Activated T-helper 1 cell treated with anti-CD3 and anti-CD28 coated beads, Interleukin-2, amount 50 U/mL, for 16 hours (primary cell): ENCODE measurements at regions not wholly inside any gene's neighbourhood (a gene's known extent, or its start where the extent isn't known, plus 50 kb on each side); places are given as distances from the start of the nearest gene placed in this dataset.

ENCODE experiments used
- DNase-seq, 2 donors: peaks; one replicate each; pipeline ENCODE4 v3.0.0-alpha.2; 2020; ENCODE audit warnings: low read depth in 1 of 2, low spot score in 1 of 2

DNA sequence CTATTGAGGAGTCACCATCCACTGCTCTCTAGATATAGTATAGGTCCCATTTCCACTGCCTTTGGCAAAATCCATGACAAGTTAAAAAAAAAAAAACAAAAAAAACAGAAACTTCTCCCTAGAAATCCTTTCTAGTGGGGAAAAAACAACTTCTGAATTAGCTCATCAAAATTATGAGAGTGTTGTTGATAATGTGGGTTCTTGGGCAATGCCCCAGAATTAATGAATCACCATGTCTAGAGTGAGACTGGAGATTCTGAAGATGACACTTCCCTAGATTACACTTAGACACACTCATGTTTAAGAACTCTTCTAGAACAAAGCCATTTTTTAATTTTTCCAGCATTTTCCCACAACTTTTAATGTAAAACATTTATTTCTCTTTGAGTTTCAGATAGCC, 728.0 kb upstream of the C9orf72 start:
- no peak for DNase-seq

DNA sequence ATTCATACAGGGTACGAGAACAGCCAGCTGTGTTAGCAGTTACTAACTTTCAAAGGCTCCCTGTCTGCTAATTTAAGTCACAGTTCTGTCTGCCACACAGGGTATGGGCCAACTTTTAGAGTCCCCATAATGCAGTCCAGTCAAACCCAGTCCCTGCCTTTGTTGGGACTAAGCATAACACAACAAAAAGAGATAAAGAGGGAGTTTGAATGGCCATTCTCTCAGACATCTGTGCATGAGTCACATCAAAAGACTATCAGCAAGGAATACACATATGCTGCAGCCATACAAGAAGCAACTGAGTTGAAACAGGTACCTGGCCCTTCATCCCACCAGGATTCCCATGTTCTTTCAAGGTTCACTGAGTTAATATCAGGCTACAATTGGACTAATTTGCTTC, 744.5 kb upstream of the C9orf72 start:
- no peak for DNase-seq

DNA sequence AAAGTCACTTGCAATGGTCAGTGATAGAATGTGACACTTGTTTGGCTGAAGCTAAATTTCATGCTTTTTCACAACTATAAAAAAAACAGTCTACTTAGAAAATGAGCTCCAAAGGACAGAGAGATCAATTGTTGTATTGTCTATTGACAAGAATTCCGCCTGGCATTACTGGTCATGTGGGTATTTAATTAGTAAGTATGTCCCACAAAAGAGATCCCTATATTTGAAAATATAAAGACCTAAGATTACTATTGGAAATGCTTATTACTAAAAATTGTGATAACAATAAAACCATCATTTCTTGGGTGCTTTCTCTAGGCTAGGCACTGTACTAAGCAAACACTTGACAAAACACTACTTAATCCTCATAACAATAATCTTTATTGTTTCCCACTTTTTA, 745.2 kb upstream of the C9orf72 start:
- DNase-seq: no peak

DNA sequence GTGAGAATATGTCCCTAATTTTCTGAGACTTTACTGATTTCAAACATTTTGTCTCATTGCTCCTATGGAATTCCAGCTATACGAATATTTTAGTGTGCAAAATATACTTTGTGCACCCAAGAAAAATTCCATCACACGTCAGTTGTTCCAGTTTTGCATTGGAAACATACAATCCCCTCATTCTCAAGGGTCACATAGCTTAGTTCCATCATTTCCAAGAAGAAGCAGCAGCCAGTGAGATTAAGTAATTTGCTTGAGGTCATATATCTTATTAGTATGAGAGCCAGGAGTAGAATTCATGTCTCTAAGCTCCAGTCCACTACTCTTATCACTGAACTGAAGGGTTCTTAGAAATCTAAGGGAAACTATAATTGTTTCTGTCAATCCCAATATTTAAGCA, 746.7 kb upstream of the C9orf72 start:
- DNase-seq: no peak

DNA sequence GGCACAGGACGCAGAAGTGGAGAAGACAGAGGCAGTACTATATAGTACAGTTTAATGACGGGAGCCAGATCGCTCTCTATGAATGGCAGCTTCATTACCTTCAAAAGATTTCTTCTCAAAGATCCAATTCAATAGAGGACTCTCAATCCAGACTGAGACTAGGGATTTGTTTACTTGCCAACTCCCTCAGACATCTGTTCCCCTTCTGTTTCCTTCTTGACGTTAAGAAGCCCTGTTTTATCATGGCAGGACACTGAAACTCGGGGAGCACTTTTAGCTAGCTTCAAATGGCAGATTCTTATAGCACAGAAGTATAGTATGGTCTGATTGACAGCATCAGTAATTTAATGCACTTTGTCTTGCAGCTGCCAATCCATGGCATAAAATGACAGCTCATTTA, 747.3 kb upstream of the C9orf72 start:
- no peak for DNase-seq

DNA sequence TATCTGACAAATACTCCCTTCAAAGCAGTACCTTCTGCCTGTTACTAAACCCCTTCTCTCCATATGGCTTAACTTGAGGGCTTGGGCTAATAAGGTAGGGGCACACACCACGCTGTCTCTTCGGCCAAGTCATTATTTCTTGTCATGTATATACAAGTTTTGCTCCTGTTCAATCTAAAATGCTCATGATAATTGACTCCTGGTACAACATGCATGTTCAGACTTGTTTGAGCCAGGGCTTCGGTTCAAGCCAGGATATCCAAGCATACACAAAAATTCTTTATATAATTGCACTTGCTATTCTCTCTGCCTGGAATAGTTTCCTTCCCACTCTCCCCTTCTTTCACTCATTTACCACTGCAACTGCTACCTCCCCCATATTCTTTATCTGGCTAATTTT, 756.0 kb upstream of the C9orf72 start:
- DNase-seq: no peak

DNA sequence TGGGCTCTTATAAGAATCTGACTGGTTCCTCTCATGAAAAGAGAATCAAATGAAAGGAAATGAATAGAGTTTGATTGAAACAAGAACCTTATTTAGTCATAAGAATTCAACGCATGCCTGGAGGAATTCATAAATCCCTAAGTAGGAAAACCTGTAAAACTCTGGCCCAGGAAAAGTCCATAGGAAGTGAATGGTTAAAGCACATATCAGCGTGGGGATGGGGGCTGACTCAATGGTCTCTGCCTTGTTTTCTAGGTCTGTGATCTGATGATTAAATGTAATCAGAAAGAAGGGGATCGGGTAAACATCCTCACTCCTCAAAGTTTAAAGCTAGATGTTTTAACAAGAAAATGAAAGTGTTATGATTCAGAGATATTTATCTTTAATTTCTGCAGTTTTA, 759.4 kb upstream of the C9orf72 start:
- DNase-seq: no peak

DNA sequence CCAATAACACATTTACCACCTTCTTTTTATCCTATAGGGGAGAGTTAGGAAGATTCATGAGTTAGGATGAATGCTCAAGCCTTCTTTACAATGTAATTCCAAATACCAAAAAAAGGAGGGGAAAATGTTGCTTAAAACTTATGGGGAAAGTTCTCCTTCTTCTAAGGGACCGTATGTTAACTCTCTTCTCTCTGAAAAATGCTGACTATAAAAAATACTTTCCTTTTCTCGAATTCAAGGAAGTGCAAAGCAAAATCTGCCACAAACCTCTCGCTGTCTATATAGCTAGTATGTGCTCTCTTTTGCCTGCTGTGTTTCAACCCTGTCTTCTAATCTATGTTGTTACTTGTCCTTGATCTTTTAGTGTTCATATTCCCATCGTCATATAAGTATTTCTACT, 768.6 kb upstream of the C9orf72 start:
- no peak for DNase-seq

DNA sequence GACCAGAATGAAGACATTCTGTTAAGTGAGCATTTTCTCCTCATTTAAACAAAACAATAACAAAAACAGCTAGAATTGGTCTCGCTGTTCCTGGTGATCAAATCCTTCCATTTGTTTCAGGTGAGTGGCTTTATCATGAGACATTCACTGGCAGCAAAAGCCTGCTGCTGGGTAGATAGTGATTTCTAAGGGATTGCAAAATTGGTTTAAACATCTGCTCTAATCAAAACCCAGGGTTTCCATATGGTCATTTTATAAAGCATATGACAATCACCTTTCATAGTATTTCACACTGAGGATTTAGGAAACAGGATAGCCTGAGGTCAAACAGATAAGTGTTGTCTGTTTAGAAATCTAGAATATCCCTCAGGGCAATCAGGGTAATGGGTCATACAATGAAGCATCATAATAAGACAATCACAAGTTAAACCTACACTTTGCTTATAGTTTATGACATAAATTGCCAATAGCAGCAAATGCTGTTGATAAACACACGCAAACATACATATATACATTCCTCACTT, 769.6 kb upstream of the C9orf72 start:
- no peak for DNase-seq

DNA sequence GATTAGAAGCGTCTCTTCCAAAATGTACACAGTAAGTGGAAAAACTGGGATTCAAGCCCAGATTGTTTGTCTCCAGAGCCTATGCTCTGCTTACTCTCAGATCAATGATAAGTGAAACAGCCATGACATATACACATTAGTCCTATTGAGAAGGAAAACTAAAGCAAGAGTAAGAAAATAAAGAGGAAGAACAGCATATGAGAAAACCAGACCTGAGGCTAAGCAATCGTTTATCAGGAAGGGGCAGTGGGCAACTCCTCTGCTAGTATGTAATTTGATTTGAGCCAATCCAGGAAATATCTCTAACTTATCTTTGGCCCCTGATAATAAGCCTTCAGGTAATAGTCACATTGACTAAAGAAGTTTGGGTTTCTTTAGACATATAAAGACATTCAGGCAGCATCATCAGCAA, 789.9 kb upstream of the C9orf72 start:
- no peak for DNase-seq

DNA sequence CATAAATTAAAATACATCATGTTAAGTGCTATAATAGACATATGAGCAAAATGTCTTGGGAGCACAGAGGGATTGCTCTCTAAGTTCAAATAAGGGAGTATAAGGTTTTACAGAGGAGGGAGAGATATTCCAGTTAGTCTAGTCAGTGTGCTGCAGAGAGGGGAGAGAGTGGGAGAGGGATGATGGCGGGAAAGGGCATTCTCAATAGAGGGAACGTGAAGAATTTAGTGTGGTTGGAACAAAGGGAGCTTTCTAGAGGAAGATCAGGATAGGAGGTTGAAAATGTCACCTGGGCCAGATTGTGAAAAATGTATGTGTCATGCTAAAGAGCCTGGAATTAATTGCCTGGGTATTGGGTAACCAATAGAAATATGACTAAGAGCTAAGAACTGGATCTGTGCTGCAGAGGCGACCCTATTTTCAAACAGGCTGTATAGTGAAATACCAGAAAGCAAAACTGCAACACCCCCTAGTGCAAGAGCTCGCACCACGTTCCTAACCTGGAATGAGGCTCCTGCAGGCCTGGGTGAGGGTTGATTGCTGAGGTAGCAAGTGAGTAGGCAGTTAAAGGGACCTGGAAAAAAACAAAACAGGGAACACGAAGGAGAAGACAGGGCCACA, 791.8 kb upstream of the C9orf72 start:
- no peak for DNase-seq

DNA sequence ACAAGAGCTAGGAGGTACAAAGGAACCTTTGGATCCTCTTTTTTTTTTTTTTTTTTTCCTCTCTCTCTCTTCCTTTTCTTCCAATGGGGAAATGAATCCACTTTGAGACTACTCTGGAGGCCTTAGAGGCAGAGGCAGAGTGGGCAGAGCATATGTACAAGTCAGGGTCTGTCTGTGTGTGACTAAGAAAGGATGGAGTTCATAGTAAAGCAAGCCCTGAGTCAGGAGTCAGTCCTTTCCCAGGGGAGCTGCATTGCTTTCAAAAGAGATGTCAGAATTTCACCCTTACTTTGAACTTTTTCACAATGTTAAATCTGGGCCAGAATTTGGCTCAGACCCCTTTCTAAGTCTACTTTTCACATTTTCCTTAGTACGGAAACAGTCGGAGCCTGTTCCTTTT, 792.4 kb upstream of the C9orf72 start:
- DNase-seq: no peak

DNA sequence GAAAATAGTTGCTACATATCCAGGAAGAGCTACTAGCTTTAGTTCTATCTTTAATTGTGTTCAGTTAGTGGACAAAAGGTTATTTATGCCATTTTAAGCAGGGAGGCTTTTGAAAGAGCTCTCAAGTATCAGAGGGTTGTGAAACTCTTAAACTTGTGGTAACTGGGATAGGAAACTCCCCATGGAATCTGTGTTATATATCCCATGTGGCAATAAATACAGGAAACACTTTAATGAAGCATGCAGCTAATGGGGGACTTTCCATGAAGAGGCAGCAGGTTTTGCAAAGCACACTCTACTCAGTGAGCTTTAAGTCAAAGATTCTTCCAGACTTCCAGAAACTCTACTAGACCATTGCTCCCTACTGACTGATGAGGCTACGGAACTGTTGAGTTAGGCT, 805.0 kb upstream of the C9orf72 start:
- no peak for DNase-seq

DNA sequence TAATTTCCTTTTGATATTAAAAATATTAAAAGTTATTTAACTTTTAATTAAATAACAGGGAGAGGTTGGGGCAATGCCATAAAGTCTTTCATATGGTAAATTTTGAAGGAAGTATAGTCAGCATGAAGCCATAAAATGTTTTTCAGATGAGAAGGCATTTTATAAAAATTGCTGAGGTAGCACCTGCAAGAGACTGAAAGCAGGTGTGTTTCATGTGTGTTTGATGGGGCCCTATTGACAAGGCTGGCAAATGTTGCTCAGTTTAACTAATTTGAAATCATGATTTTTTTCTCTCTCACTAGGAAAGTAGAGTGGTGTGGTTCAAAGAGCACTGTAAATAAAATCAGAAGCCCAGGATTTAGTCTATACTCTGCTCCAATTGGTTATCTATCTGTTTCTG, 805.8 kb upstream of the C9orf72 start:
- no peak for DNase-seq

DNA sequence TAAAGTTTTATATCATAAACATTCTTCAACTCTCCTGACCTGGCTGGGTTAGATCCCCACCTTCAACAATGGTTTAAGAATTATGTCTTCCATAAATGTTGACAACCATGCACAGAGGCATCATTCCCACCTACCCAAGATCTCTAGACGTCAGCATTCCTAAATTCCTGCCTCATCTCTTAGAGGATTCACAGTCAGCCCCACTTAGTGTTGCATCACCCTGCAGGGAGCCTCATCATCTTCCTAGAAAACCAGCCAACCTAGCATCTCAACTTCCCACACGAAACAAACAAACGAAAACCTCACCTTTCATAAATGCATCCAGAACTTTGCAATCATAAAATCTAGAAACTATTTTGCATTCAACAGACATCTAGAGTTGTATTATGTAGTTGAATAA, 816.1 kb upstream of the C9orf72 start:
- DNase-seq: no peak

DNA sequence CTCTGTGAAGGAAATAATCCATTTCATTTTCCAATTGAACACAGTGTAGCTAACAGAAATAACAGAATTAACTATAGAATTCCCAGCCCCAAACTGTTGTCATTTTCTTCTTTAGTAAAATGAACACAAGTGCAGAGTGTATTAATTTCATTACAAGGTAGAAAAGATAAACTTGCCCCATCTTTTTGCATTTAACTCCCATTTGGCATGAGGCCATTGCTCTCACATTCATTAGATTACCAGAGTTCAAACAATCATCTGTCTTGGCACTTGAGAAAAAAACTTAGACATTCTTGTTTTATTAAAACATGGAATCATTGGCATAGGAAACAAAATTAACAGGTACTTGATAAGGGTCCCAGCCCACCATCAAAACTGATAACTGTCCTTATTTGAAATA, 821.5 kb upstream of the C9orf72 start:
- DNase-seq: no peak

DNA sequence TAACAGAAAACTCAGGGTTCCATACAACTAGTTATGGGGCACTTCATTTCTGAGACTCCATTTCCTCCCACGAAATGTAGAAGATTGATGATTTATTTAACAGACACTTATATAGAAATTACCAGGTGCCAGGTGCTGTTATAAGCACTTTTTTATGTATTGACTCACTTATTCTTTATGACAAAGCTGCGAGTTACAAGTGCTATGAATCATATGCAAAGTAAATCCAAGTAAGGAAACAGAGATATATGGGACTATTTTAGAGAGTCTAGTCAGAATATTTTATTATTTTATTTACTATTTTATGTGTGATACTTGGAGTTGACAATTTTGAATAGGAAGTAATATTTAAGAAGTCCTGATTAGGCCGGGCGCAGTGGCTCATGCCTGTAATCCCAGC, 822.8 kb upstream of the C9orf72 start:
- no peak for DNase-seq

DNA sequence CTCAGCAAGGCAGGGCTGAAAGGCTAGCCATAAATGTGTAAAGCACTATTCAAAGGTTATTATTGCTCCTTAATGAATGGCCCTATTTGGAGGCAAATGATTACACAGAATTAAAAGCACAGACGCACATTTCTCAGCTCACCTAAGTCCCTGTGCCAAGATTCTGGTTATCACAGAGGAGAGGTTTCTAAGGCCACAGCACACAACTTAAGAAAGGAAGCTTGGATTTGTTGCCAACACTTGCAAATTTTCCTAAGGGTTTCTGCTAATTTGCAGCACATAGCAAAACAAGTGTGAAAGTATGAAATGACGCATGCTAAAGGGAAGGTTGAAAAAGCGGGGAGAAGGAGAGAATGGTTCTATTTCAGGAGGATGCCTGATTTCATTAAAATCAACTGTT, 834.1 kb upstream of the C9orf72 start:
- DNase-seq: no peak

DNA sequence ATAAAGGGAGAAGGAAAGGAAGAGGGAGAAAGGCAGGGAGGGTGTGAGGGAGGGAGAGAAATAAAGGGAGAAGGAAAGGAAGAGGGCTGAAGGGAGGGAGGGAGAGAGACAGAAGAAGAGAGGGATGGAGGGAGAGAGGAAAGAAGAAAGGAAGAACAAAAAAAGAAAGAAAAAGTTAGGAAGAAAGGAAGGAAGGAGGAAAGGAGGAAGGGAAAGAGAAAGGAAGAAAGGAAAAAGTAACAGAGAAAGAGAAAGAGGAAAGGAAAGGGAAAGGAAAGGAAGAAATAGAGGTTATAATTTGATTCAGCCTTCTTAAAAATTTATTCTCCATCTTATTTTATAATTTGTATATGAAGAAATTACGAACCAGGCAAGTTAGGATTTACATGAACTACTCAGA, 836.6 kb upstream of the C9orf72 start:
- no peak for DNase-seq

DNA sequence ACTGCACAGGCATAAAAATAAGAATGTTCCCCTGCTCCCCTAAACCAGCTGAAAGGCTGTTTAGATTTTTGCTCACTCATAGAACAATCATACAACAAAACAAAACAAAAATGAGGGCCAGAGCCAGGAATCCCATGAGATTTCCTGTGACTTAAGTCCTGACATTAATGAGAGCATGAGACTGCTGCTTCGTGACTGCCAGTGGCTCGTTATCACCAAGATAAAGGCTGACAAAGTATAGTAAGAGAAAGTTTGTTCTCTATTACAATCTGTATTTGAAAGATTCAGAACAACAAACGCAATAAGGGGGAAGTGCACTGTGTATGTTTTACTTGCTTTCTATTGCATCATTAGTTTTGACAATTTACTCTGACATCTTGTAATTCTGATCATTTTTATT, 837.1 kb upstream of the C9orf72 start:
- no peak for DNase-seq

DNA sequence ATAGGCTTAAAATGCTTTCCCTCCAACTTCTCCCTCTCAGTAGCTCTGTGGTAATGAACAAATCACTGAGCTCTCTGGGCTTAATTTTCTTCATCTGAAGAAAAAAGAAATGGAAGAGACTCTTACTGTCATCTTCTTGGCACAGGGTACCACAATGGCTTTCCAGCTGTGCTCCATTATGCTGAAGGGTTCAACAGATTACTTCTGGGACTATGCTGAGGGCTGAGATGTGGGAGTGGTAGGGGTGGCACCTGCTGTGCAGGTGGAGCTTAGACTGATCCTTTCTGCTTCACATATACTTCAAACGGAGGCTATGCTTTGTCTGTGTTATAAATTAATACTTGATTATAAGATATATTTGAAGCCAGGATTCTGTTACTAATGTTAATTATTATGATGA, 840.2 kb upstream of the C9orf72 start:
- DNase-seq: no peak

DNA sequence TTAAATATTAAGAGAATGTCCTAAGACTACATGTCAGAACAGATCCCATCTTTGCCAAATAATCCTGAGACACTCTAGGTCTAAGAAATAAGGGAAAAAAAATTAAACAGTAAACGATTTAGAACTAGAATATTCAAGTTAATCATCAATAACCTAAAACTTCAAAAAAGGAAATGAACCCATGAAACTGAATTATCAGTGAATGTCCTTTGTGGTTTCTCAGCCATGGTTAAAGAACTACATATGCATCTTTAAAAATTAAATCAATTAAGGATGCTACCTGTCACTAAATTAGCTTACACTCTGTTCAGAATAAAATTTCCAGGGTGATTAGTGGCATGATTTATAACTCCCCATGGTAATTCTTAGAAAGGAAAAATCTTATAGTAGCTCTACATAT, 850.0 kb upstream of the C9orf72 start:
- DNase-seq: no peak

DNA sequence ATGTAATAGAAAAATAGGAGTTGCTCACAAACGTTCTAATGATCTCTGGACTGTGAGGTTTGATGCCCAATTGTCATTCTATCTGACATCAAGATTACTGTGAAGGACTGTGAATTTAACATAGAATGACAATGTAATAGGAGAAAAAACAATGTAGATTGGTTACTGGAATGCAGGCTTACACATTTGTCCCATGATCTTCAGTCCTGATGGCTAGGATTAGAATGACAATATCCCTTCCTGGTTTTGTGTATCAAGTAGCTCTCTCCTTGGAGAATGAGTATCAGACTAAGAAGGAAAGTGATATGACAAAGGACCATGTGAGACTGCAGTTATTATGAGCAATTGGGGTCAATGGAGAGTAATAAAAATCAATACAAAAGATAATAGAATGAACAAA, 862.2 kb upstream of the C9orf72 start:
- DNase-seq: no peak

DNA sequence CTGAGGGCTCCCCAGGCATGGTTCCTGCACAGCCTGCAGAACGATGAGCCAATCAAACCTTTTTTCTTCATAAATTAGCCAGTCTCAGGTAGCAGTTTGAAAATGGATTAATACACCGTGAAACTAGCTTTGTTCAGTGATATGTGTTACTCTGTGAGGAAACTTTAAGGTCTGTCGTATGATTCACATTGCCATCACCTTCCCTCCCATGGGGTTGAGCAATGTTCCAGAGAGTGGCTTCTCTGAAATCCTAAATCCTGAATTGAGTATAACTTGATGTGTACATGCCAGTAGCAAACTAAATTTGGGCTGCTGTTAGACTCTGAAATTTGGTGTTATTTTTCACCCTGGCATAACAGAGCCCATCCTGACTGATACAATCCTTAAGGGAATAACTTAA, 866.4 kb upstream of the C9orf72 start:
- DNase-seq: no peak
